ENCODE measurements at regions not wholly inside any gene's neighbourhood (a gene's known extent, or its start where the extent isn't known, plus 50 kb on each side); places are given as distances from the start of the nearest gene placed in this dataset.

- no peak overlapping the region for H3K4me3 ChIP-seq (ENCODE audit: low read length)
- TF ChIP-seq CTCF (conservative IDR thresholded peaks at IDR 0.05; ENCODE audit: low read length) = no peak
- DNase-seq (ENCODE audit: low read depth) = no peak
Observed at GRCh38 chr10:8696746-8697145, 642.3 kb downstream of the GATA3 start.

GRCh38 chr10:8700689-8701088, 646.2 kb downstream of the GATA3 start:
- DNase-seq (ENCODE audit: low read depth) = no peak
- TF ChIP-seq CTCF (conservative IDR thresholded peaks at IDR 0.05; ENCODE audit: low read length) = no peak
- no peak overlapping the region for H3K4me3 ChIP-seq (ENCODE audit: low read length)

GRCh38 chr10:8702181-8702580, 647.7 kb downstream of the GATA3 start:
- no peak for DNase-seq (ENCODE audit: low read depth)
- TF ChIP-seq CTCF (conservative IDR thresholded peaks at IDR 0.05; ENCODE audit: low read length) = no peak
- no peak overlapping the region for H3K4me3 ChIP-seq (ENCODE audit: low read length)

- DNase-seq (ENCODE audit: low read depth) = no peak
- H3K4me3 ChIP-seq (ENCODE audit: low read length) = no peak overlapping the region
- no peak for TF ChIP-seq CTCF (conservative IDR thresholded peaks at IDR 0.05; ENCODE audit: low read length)
Observed at GRCh38 chr10:8705415-8705814, 650.9 kb downstream of the GATA3 start.

- no peak for DNase-seq (ENCODE audit: low read depth)
- H3K4me3 ChIP-seq (ENCODE audit: low read length) = no peak overlapping the region
- TF ChIP-seq CTCF (conservative IDR thresholded peaks at IDR 0.05; ENCODE audit: low read length) = no peak
Observed at GRCh38 chr10:8712656-8713055, 658.2 kb downstream of the GATA3 start.

- no peak overlapping the region for H3K4me3 ChIP-seq (ENCODE audit: low read length)
- no peak for TF ChIP-seq CTCF (conservative IDR thresholded peaks at IDR 0.05; ENCODE audit: low read length)
- no peak for DNase-seq (ENCODE audit: low read depth)
Observed at GRCh38 chr10:8719971-8720370, 665.5 kb downstream of the GATA3 start.

- TF ChIP-seq CTCF (conservative IDR thresholded peaks at IDR 0.05; ENCODE audit: low read length) = no peak
- DNase-seq (ENCODE audit: low read depth) = no peak
- no peak overlapping the region for H3K4me3 ChIP-seq (ENCODE audit: low read length)
Observed at GRCh38 chr10:8721650-8722049, 667.2 kb downstream of the GATA3 start.

Measured in AG10803 (cell line).